Posterior vena cava (tissue), 2 donors: ENCODE measurements at regions not wholly inside any gene's neighbourhood (a gene's known extent, or its start where the extent isn't known, plus 50 kb on each side); places are given as distances from the start of the nearest gene placed in this dataset.
"Not testable (repeated sequence)": the region's sequence is repeated elsewhere in the genome, so short reads cannot be mapped to it uniquely, and the experiment has no call there.

Experiments
- DNase-seq: peaks from one replicate; pipeline ENCODE4 v3.0.0-alpha.2; 2020; ENCODE audit warnings: low spot score
- intact Hi-C, 2 donors: fragments of 100-400 bp; cut with DNase I; formaldehyde crosslinking; loops; one replicate each; pipeline versions ENCODE4 v1.14.1 to v1.14.2; 2022 to 2023
- donor health status: DM: yes; HTN: yes; CAD: no.
- donor health status: DM: yes; HTN: yes; CAD: no.

DNA sequence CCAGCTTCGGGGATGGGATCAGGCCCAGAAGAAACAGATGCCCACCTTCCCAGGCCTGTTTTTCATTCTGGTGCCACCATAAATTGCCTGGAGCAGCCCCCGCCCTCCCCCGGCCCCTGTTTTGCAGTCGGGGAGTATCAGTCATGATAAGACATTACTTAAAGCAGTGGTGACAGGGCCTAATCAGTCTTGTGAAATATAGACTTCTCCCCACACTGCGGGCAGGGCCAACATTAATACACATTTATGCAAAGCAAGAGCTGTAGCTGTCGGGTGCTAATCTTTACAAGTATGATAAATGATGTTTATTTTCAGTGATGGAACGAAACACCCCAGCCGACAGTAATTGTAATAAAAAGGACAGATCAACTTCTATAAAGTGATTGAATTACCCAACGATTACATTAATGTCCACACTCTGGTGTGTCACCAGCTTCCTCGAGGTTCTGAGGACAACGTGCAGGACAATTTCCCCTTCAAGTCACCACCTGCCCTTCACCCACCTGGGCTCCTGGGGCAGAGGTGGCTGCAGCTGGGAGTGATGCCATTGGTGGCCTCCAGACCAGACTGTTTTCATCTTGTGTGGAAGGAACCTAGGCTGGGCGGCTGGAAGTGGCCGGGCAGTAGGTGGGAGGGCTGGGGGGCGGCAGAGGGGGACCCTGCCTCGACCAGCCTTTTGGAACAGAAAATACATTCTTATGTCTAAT is 226.0 kb downstream of the TFCP2L1 start:
- peak; percentile 34 for DNase-seq
- intact Hi-C loops, result no loop called here

DNA sequence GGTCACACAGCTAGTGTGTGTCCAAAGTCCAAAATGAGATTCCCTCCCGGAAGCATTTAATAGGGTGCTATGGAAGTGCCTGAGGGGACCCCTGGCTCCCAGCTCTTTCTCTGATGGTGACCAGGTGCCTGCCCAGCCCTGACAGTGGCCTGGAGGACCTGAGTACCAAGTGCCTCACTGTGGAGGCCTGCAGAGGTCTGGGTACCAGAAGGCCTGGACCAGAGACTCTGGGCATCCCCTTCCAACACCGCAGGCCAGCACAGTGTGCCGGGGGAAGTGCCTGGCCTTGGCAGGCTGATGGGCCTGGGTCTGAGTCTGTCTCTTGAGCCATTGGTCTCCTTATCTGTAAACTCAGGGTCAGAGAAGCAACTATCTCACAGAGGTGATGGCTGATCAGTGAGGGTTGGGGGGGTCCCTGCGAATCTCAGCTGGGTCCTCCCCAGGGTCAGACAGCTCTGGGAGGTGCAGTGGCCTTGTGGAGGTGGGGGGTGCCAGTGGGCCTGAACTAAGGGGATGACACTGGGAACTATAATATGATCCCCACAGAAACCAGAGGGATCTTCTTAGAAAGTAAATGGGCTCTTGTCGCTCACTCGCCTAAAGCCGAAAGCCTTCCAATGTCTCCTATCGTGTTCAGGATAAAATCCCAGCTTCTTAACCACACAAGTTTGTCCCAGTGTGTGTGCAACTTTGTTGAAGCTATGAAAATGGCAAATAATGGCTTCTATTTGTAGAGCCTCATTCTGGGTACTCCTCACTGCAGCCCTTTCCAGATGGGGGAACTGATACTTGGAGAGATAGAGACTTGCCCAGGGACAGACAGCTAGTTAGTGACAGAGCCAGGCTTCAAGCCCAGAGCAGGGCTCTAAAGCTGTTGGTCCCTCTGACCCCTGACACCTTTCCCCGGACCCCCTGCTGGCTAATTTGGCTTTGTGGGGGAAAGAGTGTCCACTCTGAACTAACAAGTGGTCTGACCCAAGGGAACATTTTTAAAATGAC is 225.1 kb downstream of the TFCP2L1 start:
- intact Hi-C loops, result no loop called here
- peak; percentile 52 for DNase-seq

DNA sequence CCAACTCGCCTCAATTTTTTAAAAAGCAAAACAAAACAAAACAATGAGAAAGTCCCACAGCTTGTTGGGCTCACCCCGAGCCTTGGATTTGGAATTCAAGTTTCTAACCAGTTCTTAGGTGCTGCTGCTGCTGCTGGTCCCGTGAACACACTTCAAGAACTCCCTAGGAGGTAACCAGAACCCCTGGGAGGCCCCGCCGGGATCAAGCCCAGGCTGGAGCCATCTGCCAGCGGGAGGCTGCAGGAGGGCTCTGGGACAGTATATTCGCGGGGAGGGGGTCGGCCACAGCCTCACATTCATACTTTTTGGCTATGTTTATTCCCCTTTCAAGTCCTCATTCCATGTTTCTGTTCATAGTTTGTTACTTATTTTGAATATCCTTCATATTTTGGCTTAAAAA is 223.4 kb downstream of the TFCP2L1 start:
- intact Hi-C loops, result no loop called here
- DNase-seq, result no peak

DNA sequence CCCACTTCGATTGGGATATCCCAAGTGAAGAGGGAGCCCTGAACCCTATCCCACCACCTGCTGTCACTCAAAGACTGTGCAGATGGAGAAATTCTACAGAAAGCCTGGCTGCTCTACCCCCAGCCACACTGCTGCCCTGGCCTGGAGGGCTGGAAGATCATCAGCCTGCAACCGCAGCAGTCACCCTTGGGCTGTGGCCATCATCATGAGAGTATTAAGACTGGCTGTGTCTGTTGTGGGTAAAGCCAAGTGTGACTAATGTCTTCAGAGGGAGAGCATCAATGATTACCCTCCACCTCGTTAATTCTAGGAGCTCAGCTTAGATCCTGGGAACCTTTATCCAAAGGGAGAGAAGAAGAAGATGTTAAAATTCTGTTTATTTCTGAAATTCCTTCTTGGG is 221.5 kb downstream of the TFCP2L1 start:
- intact Hi-C loops, result no loop called here
- DNase-seq, result no peak

DNA sequence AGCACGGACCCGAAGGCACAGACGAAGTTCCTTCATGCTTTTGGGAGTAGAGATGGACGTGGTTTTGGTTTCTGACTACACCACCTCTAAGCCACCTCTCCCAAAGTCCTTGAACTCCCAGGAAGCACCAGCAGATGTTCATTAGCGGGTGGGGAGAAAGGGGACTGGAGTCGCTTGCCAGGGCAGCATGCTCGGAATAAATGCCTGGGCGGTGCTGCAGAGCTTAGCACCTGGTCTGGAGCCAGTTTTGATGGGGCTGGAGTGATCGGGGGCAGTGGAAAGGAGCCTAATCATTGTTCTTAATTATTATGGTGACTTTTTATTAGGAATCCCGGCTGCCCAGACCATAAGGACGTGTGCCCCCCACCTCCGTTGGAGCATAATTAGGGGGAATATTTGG is 220.8 kb downstream of the TFCP2L1 start:
- intact Hi-C loops, result no loop called here
- DNase-seq, result no peak

DNA sequence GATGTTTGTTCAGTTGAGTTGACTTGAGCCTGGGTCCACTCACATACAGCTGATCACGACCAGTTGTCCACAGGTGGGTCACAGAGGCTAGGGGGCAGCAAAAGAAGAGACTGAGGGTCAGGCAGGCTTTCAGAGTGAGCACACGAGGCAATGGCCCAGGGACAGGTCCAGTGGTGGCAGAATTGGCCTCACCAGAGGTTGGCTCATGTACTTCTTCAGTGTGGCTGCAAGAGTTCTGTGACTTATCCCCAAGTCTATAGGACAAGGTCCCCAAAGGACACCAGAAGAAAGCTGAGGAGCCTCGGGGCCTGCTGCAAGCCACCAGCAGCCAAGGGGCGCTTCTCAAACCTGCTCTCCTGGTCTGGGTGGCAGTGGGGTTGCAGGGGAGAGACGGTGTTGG is 219.8 kb downstream of the TFCP2L1 start:
- DNase-seq, result no peak
- intact Hi-C loops, result loop anchor here in 1 of 2 donors (5.0 kb wide), 1 partner anchor 353 kb away; no protein-coding TSS in a partner anchor

DNA sequence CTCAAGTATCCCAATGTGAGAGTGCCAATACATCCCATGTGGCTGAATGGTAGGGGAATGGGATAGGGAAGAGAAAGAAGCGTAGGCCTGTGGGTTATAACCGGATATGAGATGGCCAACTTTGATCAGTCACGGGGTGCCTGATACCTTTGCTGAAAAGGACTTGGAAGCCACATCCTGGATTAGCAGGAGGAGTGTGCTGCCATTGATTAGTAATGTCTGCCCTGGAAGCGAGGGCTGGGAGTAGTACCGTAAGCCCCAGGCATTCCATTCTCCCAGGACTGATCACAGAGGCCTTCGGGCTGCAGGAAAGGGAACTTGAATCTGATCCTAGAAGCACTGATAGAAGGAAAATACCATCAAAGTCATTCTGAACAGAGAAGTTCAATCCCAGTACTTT is 218.5 kb downstream of the TFCP2L1 start:
- no peak for DNase-seq
- intact Hi-C loops, result loop anchor here in 1 of 2 donors (5.0 kb wide), 1 partner anchor 354 kb away; no protein-coding TSS in a partner anchor

DNA sequence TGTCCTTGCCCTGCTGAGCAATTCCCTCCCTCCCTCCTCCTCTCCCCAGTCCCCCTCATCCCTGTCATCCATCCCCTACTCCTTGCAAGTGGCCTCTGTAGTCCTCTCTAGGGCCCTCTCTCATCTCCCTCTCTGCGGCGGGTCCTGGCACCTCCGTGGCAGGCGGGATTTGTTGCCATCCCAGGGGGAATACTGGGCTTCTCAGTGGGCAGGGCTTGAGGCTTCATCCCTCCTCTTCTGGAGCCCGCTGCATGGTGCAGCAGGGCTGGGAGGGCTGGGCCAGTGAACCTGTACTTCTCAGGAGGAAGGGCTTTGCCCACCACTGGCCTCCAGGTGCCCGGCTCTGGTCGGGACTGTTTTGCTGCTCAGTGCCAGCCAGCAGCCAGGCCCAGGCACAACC is 216.2 kb downstream of the TFCP2L1 start:
- intact Hi-C loops, result loop anchor here in 1 of 2 donors (5.0 kb wide), 1 partner anchor 357 kb away; no protein-coding TSS in a partner anchor
- DNase-seq, result no peak

DNA sequence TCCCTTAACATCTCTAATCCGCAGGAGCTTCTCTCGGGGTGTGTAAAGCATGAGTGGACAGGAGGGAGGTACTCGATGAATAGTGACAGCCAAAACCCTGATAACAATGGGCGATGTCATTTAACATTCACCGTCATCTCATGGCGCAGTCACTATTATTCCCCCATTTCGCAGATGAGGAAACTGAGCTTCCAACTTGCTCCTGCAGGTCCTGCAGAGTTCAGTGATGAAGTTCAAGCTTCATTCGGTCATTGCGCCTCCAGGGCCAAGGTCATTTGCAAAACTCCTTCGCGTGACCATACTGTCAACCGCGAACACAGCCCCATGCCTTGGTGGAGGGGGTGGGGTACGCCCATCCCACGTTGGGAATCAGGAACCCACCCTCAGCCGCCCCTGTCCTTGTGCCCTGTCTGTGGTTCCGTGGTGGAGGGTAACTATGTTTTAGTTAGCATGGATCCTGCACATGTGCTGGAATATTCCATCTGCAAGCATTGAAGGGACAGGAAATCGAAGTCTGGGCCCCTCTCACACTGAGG is 215.5 kb downstream of the TFCP2L1 start:
- intact Hi-C loops, result loop anchor here in 1 of 2 donors (5.0 kb wide), 1 partner anchor 357 kb away; no protein-coding TSS in a partner anchor
- DNase-seq, result no peak

DNA sequence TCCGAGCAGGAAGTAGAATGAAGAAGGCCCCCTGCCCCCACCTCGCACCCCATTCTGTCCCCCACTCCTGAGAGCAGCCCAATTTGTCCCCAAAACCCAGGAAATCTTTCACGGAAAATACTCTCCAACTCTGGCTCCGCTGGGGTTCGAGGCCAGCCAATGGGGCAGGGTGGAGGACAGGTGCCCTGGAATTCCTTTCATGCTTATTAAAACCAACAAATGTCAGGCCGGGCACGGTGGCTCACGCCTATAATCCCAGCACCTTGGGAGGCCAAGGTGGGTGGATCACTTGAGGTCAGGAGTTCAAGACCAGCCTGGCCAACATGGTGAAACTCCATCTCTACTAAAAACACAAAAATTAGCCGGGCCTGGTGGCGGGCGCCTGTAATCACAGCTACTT is 214.9 kb downstream of the TFCP2L1 start:
- intact Hi-C loops, result loop anchor here (2.0 to 10.0 kb wide), 2 partner anchors 373 to 725 kb away; partner anchors contain the start of gene INHBB (in 2 of the 2)

DNA sequence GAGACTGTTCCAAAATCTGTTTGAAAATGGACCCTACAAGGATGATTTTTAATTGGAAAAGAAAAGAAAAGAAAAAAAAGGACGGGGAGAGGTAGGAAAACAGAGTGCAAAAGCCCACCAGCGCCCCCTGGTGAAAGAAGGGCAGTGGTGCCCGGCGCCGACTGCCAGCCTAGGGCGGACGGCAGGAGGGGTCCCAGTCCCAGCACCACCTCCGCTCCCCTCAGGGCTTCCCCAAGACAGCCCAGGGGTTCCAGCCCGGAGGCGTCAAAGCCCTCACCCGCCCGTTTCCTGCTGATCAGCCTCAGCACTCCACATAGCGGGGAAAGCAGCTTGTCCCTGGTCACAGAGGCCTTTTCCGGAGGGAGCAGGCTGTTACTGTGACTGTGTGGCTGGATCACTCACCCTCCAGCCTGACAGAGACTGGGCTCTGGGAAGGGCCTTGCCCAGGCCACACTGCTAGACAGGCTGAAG is 213.9 kb downstream of the TFCP2L1 start:
- DNase-seq, result peak; percentile 92
- intact Hi-C loops, result loop anchor here (2.0 to 10.0 kb wide), 2 partner anchors 374 to 726 kb away; partner anchors contain the start of gene INHBB (in 2 of the 2)

More for the DNA sequence above, 214.9 kb downstream of the TFCP2L1 start:
- DNase-seq, result not testable (repeated sequence)

DNA sequence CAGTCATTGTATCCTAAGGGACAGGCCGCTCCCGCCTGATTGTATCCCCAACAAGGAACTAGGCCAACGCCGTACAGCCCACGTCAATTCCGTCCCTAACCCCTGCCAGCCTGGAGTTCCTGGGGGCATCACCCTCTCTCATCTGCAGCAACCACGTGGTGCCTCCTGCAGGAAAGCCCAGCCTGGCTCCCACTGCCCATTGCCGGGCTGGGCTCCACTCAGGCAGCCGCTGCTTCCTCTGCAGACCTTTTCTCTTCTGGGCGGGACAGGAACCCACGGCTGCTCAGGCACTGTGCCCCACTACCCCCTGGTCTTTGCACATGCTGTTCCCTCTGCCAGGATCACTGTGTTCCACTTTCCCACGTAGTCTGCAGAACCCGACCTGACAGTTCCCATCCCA is 212.2 kb downstream of the TFCP2L1 start:
- no peak for DNase-seq
- intact Hi-C loops, result loop anchor here (2.0 to 10.0 kb wide), 2 partner anchors 378 to 728 kb away; partner anchors contain the start of gene INHBB (in 2 of the 2)

DNA sequence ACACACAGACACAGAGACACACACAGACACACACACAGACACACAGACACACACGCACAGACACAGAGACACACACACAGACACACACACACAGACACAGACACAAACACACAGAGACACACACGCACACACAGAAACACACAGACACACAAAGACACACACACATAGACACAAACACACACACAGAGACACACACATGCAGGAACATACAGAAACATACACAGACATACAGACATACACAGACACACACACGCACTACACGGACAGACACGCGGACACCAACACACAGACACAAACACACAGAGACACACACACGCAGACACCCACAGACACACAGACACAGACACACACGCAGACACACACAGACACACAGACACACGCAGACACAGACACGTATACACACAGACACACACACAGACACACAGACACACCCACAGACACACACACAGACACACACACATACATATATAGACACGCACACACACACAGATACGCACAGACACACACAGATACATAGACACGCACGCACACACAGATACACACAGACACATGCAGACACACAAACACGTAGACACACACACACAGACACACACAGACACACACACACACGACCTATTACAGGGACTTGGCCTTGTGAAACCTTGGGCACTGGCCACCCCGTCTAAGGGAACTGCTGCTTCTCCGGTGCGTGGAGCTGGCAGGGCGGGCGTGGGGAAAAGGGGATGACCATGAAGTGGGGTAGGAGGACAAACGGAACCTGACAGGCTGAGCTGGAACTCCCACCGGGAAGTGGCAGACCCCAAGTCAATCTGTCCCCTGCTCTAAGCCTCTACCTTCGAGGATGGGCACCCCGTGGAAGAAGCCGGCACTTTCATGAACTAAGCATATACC is 211.4 kb downstream of the TFCP2L1 start:
- intact Hi-C loops, result loop anchor here (2.0 to 10.0 kb wide), 2 partner anchors 379 to 729 kb away; partner anchors contain the start of gene INHBB (in 2 of the 2)
- DNase-seq, result no peak

DNA sequence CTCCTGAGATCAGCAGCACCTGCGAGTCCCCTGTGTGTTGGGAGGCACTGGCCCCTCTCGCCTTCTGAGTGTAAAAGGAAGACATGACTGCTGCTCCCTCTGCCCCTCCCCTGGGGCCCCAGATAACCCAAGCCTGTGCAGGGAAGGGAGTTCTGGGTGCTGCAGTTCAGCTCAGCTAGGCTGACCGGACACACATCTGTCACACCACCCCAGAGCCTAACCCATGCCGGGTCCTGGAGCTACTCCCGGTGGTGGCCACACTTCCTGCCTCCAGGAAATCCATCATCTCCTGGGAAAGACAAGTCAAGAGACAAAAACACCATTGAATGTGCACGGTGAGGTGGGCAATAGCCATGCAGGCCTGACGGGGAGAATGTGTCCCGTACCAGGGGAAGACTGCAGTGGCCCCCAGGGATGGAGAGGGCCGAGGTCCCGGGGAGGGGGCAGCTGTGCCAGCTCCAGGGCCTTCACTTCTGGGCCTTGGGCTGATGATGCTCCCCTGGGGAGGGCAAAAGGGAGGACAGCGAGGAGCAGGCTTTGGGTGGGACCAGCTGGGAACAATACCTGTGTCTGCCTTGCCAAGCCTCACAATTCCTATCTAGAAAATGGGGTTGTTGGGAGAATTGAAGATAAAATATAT is 210.6 kb downstream of the TFCP2L1 start:
- DNase-seq, result no peak
- intact Hi-C loops, result loop anchor here (10.0 kb wide), 1 partner anchor 730 kb away; the partner anchor contains the start of gene INHBB (in 2 of the 2)

DNA sequence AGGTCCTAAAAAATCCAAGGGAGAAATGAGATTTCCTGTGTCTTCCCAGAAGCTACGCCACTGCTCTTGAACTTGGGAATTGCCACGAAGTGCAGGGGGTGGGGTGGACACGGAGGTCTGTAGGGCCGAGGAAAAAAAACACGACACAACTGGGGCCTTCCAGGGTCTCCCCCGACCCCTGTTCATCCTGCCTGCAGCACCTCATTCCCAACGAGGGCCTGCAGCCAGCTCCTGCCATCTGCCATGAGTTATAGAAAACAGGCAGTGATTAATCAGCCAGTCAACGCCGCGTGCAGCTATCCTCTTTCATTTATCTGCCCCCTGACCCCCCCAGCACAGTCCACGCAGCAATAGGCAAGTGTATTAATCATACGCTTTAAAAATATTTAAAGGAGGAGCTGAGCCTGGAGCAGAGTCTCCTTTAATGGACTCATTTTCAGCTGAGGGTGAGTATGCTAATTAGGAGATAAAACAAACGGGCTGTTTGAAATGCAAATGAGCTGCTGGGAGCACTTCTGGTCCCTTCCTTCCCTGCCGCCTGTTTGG is 209.9 kb downstream of the TFCP2L1 start:
- DNase-seq, result peak; percentile 88
- intact Hi-C loops, result loop anchor here (10.0 kb wide), 1 partner anchor 730 kb away; the partner anchor contains the start of gene INHBB (in 2 of the 2)

DNA sequence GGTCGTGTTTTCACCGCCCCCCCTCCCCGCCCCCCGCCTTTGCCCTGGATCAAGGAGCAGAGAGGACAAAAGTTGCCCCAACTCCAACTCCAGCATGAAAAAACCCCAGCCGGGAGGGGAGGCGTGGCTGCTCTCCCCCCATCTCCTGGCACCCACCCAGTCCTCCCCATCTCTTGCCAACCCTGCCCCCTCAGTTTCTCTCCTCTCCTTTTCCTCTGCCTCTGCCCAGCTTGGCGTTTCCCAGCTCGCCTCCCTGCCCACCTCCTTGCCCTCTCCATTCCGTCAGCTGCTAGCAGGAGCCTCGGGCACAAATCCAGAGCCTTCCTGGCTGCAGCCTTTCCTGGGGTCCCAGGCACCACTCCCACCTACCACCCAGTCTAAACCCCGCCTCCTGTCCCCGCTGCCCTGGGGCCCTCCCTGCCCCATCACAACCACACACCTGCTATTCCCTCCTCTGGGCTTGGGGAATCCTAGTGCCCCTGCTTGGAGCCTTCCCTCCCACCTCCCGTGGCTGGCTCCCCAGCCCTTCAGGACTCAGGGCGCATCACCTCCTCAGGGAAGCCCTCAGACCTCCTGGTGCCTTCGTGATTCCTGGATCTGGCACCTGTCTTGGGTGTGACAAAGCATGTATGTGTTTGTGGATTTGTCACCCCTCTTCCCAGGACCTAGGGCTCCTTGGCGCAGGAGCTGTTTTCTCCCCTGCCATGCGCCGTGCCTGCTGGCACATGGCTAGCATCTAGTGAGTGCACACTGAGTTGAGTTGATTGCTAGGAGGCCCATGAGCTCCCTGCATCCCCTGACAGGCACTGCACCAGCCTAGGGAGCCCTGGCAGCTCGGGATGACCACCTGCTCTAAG is 209.1 kb downstream of the TFCP2L1 start:
- intact Hi-C loops, result loop anchor here (10.0 kb wide), 1 partner anchor 731 kb away; the partner anchor contains the start of gene INHBB (in 2 of the 2)
- no peak for DNase-seq
